ENCODE measurements at regions not wholly inside any gene's neighbourhood (a gene's known extent, or its start where the extent isn't known, plus 50 kb on each side); places are given as distances from the start of the nearest gene placed in this dataset.

DNA sequence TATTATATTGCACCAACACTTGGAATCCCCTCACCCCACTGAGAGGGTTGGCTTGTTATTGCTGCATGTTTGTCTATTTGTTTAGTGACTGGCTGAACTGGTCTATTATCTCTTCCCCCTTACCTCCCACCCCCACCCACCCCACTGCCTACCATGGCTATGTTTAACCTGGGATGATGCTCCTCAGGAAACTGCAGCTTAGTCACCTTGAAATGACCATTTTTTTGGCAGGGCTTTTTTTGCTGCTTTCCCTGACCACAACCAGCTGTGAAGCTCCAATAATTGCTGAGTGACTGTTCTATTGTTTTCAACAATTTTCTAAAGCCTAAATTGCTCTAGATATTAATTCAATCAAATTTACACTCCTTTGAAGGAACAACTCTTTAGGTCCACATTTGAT is 137.9 kb upstream of the CADM2 start:
- H2BK20ac ChIP-seq (ENCODE audit: low read length): no peak overlapping the region
- H3K56ac ChIP-seq (replicated peaks; ENCODE audit: insufficient read length, low read depth, low read length): no peak overlapping the region
- no peak for TF ChIP-seq EP300 (IDR thresholded peaks at IDR 0.05; ENCODE audit: borderline replicate concordance in 1 of 2, low read depth in 2 of 2, low read length in 2 of 2)
- TF ChIP-seq CTBP2 (IDR thresholded peaks at IDR 0.05; ENCODE audit: borderline replicate concordance, insufficient read depth, insufficient read length, low read length): no peak
- TF ChIP-seq CBX8 (IDR thresholded peaks at IDR 0.05; ENCODE audit: borderline replicate concordance, low read depth, low read length): no peak
- TF ChIP-seq, protein P1, sequence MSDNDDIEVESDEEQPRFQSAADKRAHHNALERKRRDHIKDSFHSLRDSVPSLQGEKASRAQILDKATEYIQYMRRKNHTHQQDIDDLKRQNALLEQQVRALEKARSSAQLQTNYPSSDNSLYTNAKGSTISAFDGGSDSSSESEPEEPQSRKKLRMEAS (IDR thresholded peaks at IDR 0.05): no peak
- no peak for TF ChIP-seq RFX5 (IDR thresholded peaks at IDR 0.05; ENCODE audit: borderline replicate concordance, low read depth, low read length)
- no peak for TF ChIP-seq CBX5 (IDR thresholded peaks at IDR 0.05; ENCODE audit: low read depth, low read length)
- TF ChIP-seq SAP30 (IDR thresholded peaks at IDR 0.05; ENCODE audit: insufficient read depth, insufficient replicate concordance, low read length): no peak
- TF ChIP-seq MAFK (IDR thresholded peaks at IDR 0.05; ENCODE audit: low read depth, low read length): no peak
- no peak for TF ChIP-seq RBBP5 (IDR thresholded peaks at IDR 0.05; ENCODE audit: borderline replicate concordance, low read depth, low read length)
- TF ChIP-seq KDM5A (IDR thresholded peaks at IDR 0.05; ENCODE audit: low read length): no peak
- no peak for TF ChIP-seq POLR2A (IDR thresholded peaks at IDR 0.05; ENCODE audit: control extremely low read depth in 1 of 2, low read depth in 2 of 2, low read length in 2 of 2)
- H2BK15ac ChIP-seq (ENCODE audit: low read length): no peak overlapping the region
- no peaks in the 10 kb centered on the region for H3K4me1 ChIP-seq (replicated peaks in 1 of 4; ENCODE audit: control insufficient read depth in 3 of 4, insufficient read depth in 4 of 4, low read length in 3 of 4)
- FAIRE-seq: no peak
- ChIA-PET CTCF (ENCODE audit: partially characterized antibody) (interaction anchor here (1.3 kb wide), 1 partner anchor 71 kb away, joined by 3 read pairs; no protein-coding TSS in a partner anchor), POLR2A (ENCODE audit: partially characterized antibody) (no interaction called here)
- no peak overlapping the region for H2BK120ac ChIP-seq (replicated peaks; ENCODE audit: low read depth, low read length)
- H3K14ac ChIP-seq (ENCODE audit: insufficient read length): no peak overlapping the region
- H2AFZ ChIP-seq (ENCODE audit: low read length): no peak overlapping the region
- no peaks in the 10 kb centered on the region for H3K79me1 ChIP-seq (ENCODE audit: low read depth, low read length)
- no peak overlapping the region for H3K4ac ChIP-seq (replicated peaks; ENCODE audit: insufficient read length, low read depth, low read length)
- no peaks in the 10 kb centered on the region for H3K79me2 ChIP-seq (ENCODE audit: control insufficient read depth in 1 of 2, insufficient read depth in 2 of 2, low read length in 2 of 2)
- H3K9ac ChIP-seq (replicated peaks in 1 of 4; ENCODE audit: extremely low read depth in 1 of 4, low read depth in 3 of 4, low read length in 3 of 4): no peak overlapping the region
- H4K5ac ChIP-seq (ENCODE audit: insufficient read length, low read depth, low read length): no peak overlapping the region
- H4K91ac ChIP-seq (replicated peaks; ENCODE audit: insufficient read length, low read length): no peak overlapping the region
- no peaks in the 10 kb centered on the region for H3K23me2 ChIP-seq (ENCODE audit: low read depth, low read length)
- H2BK12ac ChIP-seq (ENCODE audit: low read depth, low read length): no peak overlapping the region
- H4K8ac ChIP-seq (ENCODE audit: extremely low read depth, insufficient read depth, low read length): no peak overlapping the region
- H4K20me1 ChIP-seq (replicated peaks in 1 of 2; ENCODE audit: control insufficient read depth in 1 of 2, insufficient read depth in 2 of 2, low read length in 2 of 2): no peaks in the 10 kb centered on the region
- H3K36me3 ChIP-seq (ENCODE audit: control insufficient read depth in 2 of 4, insufficient read depth in 4 of 4, low read length in 3 of 4): no peaks in the 10 kb centered on the region; a peak in 1 of 8 replicates
- no peaks in the 10 kb centered on the region for H3K27me3 ChIP-seq (replicated peaks in 1 of 4; ENCODE audit: control insufficient read depth in 3 of 4, extremely low read depth in 1 of 4, insufficient read depth in 3 of 4, low read length in 3 of 4)
- H2BK5ac ChIP-seq (ENCODE audit: low read depth, low read length): no peak overlapping the region
- H3K23ac ChIP-seq (ENCODE audit: insufficient read length): no peak overlapping the region
- H3K4me2 ChIP-seq (ENCODE audit: insufficient read depth in 1 of 2, low read depth in 2 of 2, low read length in 2 of 2): no peak overlapping the region
- H2AK5ac ChIP-seq (ENCODE audit: low read depth, low read length): no peak overlapping the region
- H3K9me3 ChIP-seq (ENCODE audit: insufficient read depth in 2 of 2, low read depth in 1 of 2, low read length in 1 of 2): peaks cover 4 to 5% of the 10 kb centered on the region in 2 experiments; a peak in 3 of 4 replicates
- H3K4me3 ChIP-seq (ENCODE audit: extremely low read depth in 1 of 4, insufficient read depth in 2 of 4, low read depth in 3 of 4, low read length in 4 of 4): no peak overlapping the region
- no peak overlapping the region for H3K27ac ChIP-seq (ENCODE audit: low read depth, low read length)
- no peak overlapping the region for H3K18ac ChIP-seq (ENCODE audit: extremely low read depth, low read length)
- DNase-seq (ENCODE audit: low read depth in 1 of 2, low spot score in 2 of 2): no peak
